Endothelial cell of umbilical vein (primary cell): ENCODE measurements at regions not wholly inside any gene's neighbourhood (a gene's known extent, or its start where the extent isn't known, plus 50 kb on each side); places are given as distances from the start of the nearest gene placed in this dataset.

Experiments used
- EZH2 ChIP-seq: IDR thresholded peaks from 2 replicates; pipeline ENCODE4 v1.6.1; 2012; ENCODE audit warnings: borderline replicate concordance, low read depth, mild to moderate bottlenecking, moderate library complexity, low read length, inconsistent platforms; ENCODE audit not compliant: severe bottlenecking
- FOS ChIP-seq: IDR thresholded peaks from 2 replicates; pipeline ENCODE4 v1.6.1; 2011; ENCODE audit warnings: mild to moderate bottlenecking, low read length, moderate library complexity, borderline replicate concordance; ENCODE audit not compliant: insufficient read depth
- GATA2 ChIP-seq: IDR thresholded peaks from 2 replicates; pipeline ENCODE4 v1.7.0; 2011; ENCODE audit warnings: low read depth, mild to moderate bottlenecking, moderate library complexity, mixed read lengths, low read length; ENCODE audit not compliant: insufficient read length, insufficient read depth
- JUN ChIP-seq: IDR thresholded peaks from 2 replicates; pipeline ENCODE4 v1.6.1; 2011; ENCODE audit warnings: borderline replicate concordance, low read depth; ENCODE audit not compliant: insufficient read length, insufficient read depth
- MYC ChIP-seq: IDR thresholded peaks from one replicate; pipeline ENCODE4 v1.6.1; 2011; ENCODE audit warnings: mild to moderate bottlenecking, low read depth, low read length
- POLR2A ChIP-seq: IDR thresholded peaks from 2 replicates; pipeline ENCODE4 v1.6.1; 2012; ENCODE audit warnings: low read depth, mild to moderate bottlenecking, control low read depth, low read length
- POLR2AphosphoS5 ChIP-seq: IDR thresholded peaks from 2 replicates; pipeline ENCODE4 v1.6.1; 2012; ENCODE audit warnings: low read depth, mild to moderate bottlenecking, control low read depth, low read length, moderate library complexity; ENCODE audit not compliant: insufficient read depth
- TF ChIP-seq, protein P1 (sequence below), 2 donors: IDR thresholded peaks; 1 replicate in 1 of 2; 2 replicates in 1 of 2; pipeline ENCODE4 v1.5.1; 2011; ENCODE audit warnings: low read length in 2 of 2, mild to moderate bottlenecking in 2 of 2, moderate library complexity in 2 of 2, control low read depth in 1 of 2, inconsistent platforms in 1 of 2, low read depth in 1 of 2; ENCODE audit not compliant: insufficient read depth in 1 of 2; ENCODE audit errors: extremely low read depth in 1 of 2
- TF ChIP-seq, protein P2 (sequence below): IDR thresholded peaks from 2 replicates; pipeline ENCODE4 v1.6.1; 2011; ENCODE audit not compliant: insufficient read depth, insufficient read length

DNA sequence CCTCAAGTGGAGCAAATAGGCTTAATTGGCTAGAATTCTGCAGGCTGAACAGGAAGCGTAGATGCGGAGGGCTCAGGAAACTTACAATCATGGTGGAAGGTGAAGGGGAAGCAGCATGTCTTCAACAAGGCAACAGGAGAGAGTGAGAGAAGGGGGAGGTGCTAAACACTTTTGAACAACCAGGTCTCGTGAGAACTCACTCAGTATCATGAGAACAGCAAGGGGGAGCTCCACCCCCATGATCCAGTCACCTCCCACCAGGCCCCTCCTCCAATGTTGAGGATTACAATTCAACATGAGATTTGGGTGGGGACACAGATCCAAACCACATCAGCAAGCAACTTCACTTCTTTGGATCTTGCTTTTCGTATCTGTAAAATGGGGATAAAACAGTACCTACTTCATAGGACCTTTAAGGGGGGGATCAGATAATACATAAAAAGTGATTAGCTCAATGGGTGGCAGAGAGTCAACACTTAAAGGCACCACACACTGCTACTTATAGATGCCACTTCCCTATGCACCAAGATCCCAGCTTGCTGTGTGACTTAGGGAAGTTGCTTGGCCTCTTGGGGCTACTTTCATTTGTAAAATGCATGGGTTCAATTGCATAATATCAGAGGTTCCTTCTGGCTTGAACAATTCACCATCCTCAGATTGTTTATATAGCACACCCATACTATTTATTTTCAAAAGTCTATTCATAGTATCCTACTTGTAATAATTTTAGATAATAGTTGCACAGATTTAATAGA, 184.8 kb upstream of the RPH3A start:
- TF ChIP-seq POLR2A (no peak), JUN (no peak), POLR2AphosphoS5 (no peak), FOS (no peak), MYC (no peak), GATA2 (no peak), EZH2 (no peak)
- TF ChIP-seq, protein P1, sequence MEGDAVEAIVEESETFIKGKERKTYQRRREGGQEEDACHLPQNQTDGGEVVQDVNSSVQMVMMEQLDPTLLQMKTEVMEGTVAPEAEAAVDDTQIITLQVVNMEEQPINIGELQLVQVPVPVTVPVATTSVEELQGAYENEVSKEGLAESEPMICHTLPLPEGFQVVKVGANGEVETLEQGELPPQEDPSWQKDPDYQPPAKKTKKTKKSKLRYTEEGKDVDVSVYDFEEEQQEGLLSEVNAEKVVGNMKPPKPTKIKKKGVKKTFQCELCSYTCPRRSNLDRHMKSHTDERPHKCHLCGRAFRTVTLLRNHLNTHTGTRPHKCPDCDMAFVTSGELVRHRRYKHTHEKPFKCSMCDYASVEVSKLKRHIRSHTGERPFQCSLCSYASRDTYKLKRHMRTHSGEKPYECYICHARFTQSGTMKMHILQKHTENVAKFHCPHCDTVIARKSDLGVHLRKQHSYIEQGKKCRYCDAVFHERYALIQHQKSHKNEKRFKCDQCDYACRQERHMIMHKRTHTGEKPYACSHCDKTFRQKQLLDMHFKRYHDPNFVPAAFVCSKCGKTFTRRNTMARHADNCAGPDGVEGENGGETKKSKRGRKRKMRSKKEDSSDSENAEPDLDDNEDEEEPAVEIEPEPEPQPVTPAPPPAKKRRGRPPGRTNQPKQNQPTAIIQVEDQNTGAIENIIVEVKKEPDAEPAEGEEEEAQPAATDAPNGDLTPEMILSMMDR (IDR thresholded peaks at IDR 0.05; ENCODE audit: extremely low read depth in 1 of 2, insufficient read depth in 1 of 2, low read depth in 1 of 2, low read length in 2 of 2): no peak
- TF ChIP-seq, protein P2, sequence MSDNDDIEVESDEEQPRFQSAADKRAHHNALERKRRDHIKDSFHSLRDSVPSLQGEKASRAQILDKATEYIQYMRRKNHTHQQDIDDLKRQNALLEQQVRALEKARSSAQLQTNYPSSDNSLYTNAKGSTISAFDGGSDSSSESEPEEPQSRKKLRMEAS: no peak
